SK-N-SH (cell line): ENCODE measurements at regions not wholly inside any gene's neighbourhood (a gene's known extent, or its start where the extent isn't known, plus 50 kb on each side); places are given as distances from the start of the nearest gene placed in this dataset.
"Not testable (repeated sequence)": the region's sequence is repeated elsewhere in the genome, so short reads cannot be mapped to it uniquely, and the experiment has no call there.

Source experiments
- CTCF ChIA-PET: fragments of 300-600, 350-600 bp; formaldehyde crosslinking; extraction: SDS; loops from one replicate; lab custom pipeline; 2021; lab: Yijun Ruan, JAX
- POLR2A ChIA-PET: fragments of 350-600 bp; sonication (Branson Sonifier 250); formaldehyde crosslinking; extraction: SDS; loops from one replicate; lab custom pipeline; 2020; ENCODE audit warnings: antibody characterized with exemption, inconsistent platforms; lab: Yijun Ruan, JAX
- DNase-seq: peaks from one replicate; pipeline ENCODE4 v3.0.0; 2012
- H2AFZ ChIP-seq: fragments of 200-600 bp; sonication (generic); 2 replicates; pipeline ENCODE4 v1.8.1; 2016; ENCODE audit warnings: antibody characterized with exemption, mild to moderate bottlenecking, low read depth
- H3F3A ChIP-seq: fragments of 200-600 bp; sonication (generic); replicated peaks from 2 replicates; pipeline ENCODE3; 2016; ENCODE audit warnings: antibody characterized with exemption, mild to moderate bottlenecking; ENCODE audit not compliant: insufficient read depth
- H3K27ac ChIP-seq, 2 experiments: fragments of 200-500 bp in 1 of 2; fragments of 200-600 bp in 1 of 2; sonication (Bioruptor generic) in 1 of 2; sonication (generic), shearing (Covaris generic) in 1 of 2; 2 replicates each; pipeline versions ENCODE4 v1.5.1 to v1.6.1; 2014 to 2016; ENCODE audit warnings: low read depth in 2 of 2, inconsistent platforms in 1 of 2, low read length in 1 of 2, mild to moderate bottlenecking in 1 of 2, mixed read lengths in 1 of 2
- H3K27me3 ChIP-seq: fragments of 200-600 bp; sonication (generic), shearing (Covaris generic); 2 replicates; pipeline ENCODE4 v1.6.1; 2016; ENCODE audit warnings: mixed run types; ENCODE audit not compliant: insufficient read depth
- H3K36me3 ChIP-seq, 2 experiments: fragments of 200-500 bp in 1 of 2; fragments of 200-600 bp in 1 of 2; sonication (Bioruptor generic) in 1 of 2; sonication (generic) in 1 of 2; replicated peaks in 1 of 2; 2 replicates each; pipeline versions ENCODE3 to v1.5.1; 2014 to 2016; ENCODE audit warnings: low read length in 1 of 2, mild to moderate bottlenecking in 1 of 2; ENCODE audit not compliant: insufficient read depth in 2 of 2, control insufficient read depth in 1 of 2
- H3K4me1 ChIP-seq, 2 experiments: fragments of 200-500 bp in 1 of 2; fragments of 200-600 bp in 1 of 2; sonication (Bioruptor generic) in 1 of 2; sonication (generic), shearing (Covaris generic) in 1 of 2; 2 replicates each; pipeline versions ENCODE4 v1.5.1 to v1.6.1; 2014 to 2016; ENCODE audit warnings: low read depth in 1 of 2, low read length in 1 of 2, mixed run types in 1 of 2; ENCODE audit not compliant: insufficient read depth in 2 of 2, control insufficient read depth in 1 of 2
- H3K4me2 ChIP-seq: fragments of 200-600 bp; sonication (generic), shearing (Covaris generic); 2 replicates; pipeline ENCODE4 v1.6.1; 2017; ENCODE audit warnings: mixed run types
- H3K4me3 ChIP-seq, 2 experiments: fragments of 200-500 bp in 1 of 2; fragments of 200-600 bp in 1 of 2; sonication (Bioruptor generic) in 1 of 2; sonication (generic), shearing (Covaris generic) in 1 of 2; 2 replicates each; pipeline versions ENCODE4 v1.5.1 to v1.8.1; 2014 to 2016; ENCODE audit warnings: low read depth in 2 of 2, inconsistent platforms in 1 of 2, low read length in 1 of 2, mild to moderate bottlenecking in 1 of 2, mixed read lengths in 1 of 2, moderate library complexity in 1 of 2
- H3K79me2 ChIP-seq: fragments of 200-600 bp; sonication (generic); 2 replicates; pipeline ENCODE4 v1.8.1; 2017; ENCODE audit warnings: mild to moderate bottlenecking; ENCODE audit not compliant: insufficient read depth
- H3K9ac ChIP-seq: fragments of 200-600 bp; sonication (generic); 2 replicates; pipeline ENCODE4 v1.6.1; 2017; ENCODE audit warnings: mixed run types
- H3K9me2 ChIP-seq: fragments of 200-600 bp; sonication (generic); 2 replicates; pipeline ENCODE4 v1.6.1; 2017; ENCODE audit warnings: mixed run types
- H3K9me3 ChIP-seq: fragments of 200-600 bp; sonication (generic); 2 replicates; pipeline ENCODE4 v1.6.1; 2017; ENCODE audit warnings: mixed run types, mild to moderate bottlenecking, moderate library complexity
- H4K20me1 ChIP-seq: fragments of 200-600 bp; sonication (generic); 2 replicates; pipeline ENCODE4 v1.6.1; 2017; ENCODE audit warnings: mild to moderate bottlenecking, mixed run types; ENCODE audit not compliant: insufficient read depth
- CHD2 ChIP-seq: fragments of 150-350 bp; IDR thresholded peaks from 2 replicates; pipeline ENCODE4 v1.6.1; 2018; ENCODE audit warnings: low read length; ENCODE audit not compliant: partially characterized antibody
- FOXJ3 ChIP-seq: sonication (generic); formaldehyde crosslinking; IDR thresholded peaks from 2 replicates; pipeline ENCODE4 v1.5.1; 2020; ENCODE audit warnings: mild to moderate bottlenecking, missing genetic modification reagents
- FOXM1 ChIP-seq: IDR thresholded peaks from 2 replicates; pipeline ENCODE4 v1.4.0; 2012; ENCODE audit warnings: low read depth, mild to moderate bottlenecking
- GABPA ChIP-seq: IDR thresholded peaks from 2 replicates; pipeline ENCODE4 v1.4.0; 2012; ENCODE audit warnings: low read depth, mild to moderate bottlenecking
- MXI1 ChIP-seq: IDR thresholded peaks from 2 replicates; pipeline ENCODE4 v1.6.1; 2012; ENCODE audit warnings: mild to moderate bottlenecking, low read depth, low read length, improper control_type of control experiment
- RAD21 ChIP-seq: IDR thresholded peaks from 2 replicates; pipeline ENCODE4 v1.6.1; 2012; ENCODE audit warnings: mild to moderate bottlenecking, low read length
- SIN3A ChIP-seq: IDR thresholded peaks from 2 replicates; pipeline ENCODE4 v1.6.1; 2012; ENCODE audit warnings: low read depth, mild to moderate bottlenecking, low read length, moderate library complexity, borderline replicate concordance
- WGBS: methylation state at CpG from one replicate; pipeline ENCODE4 v1.1.6; 2017; ENCODE audit warnings: low lambda C conversion rate; 5-methylcytosine and 5-hydroxymethylcytosine counted together
- TF ChIP-seq, protein P1 (sequence below): fragments of 150-350 bp; IDR thresholded peaks from 2 replicates; pipeline ENCODE4 v1.6.1; 2017; ENCODE audit warnings: antibody characterized with exemption, low read length, low read depth, borderline replicate concordance
- TF ChIP-seq, protein P2 (sequence below): IDR thresholded peaks from 2 replicates; pipeline ENCODE4 v1.6.1; 2012; ENCODE audit warnings: mild to moderate bottlenecking, low read depth, low read length, moderate library complexity

DNA sequence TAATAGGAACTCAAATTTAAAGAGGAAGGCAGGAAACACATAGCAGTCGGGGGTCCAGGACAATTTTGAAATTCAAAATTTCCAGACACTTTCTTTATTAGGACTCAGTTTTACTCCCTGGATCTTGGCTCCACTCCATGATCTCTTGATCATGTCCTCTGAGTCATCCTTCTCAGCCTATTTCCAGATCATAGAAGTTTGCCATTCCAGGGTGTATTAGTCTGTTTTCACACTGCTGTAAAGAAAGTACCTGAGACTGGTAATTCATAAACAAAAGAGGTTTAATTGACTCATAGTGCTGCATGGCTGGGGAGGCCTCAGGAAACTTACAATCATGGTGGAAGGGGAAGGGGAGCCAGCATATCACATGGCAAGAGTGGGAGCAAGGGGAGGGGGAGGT lies 564.7 kb upstream of the ACTRT1 start (continued):
- TF ChIP-seq, protein P1, sequence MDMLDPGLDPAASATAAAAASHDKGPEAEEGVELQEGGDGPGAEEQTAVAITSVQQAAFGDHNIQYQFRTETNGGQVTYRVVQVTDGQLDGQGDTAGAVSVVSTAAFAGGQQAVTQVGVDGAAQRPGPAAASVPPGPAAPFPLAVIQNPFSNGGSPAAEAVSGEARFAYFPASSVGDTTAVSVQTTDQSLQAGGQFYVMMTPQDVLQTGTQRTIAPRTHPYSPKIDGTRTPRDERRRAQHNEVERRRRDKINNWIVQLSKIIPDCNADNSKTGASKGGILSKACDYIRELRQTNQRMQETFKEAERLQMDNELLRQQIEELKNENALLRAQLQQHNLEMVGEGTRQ = no peak
- no peak for TF ChIP-seq SIN3A

DNA sequence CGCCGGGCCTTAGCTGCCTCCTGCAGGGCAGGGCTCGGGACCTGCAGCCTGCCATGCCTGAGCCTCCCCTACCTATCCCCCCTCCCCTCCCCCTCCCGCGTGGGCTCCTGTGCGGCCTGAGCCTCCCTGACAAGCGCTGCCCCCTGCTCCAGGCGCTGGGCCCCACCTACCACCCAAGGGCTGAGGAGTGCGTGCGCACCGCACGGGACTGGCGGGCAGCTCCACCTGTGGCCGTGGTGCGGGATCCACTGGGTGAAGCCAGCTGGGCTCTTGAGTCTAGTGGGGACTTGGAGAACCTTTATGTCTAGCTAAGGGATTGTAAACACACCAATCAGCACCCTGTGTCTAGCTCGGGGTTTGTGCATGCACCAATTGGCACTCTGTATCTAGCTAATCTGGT lies 554.6 kb upstream of the ACTRT1 start:
- H3K27me3 ChIP-seq, H2AFZ ChIP-seq, H3K4me1 ChIP-seq, CTCF ChIA-PET, H3F3A ChIP-seq, H3K79me2 ChIP-seq, H3K4me2 ChIP-seq, DNase-seq, H4K20me1 ChIP-seq, H3K4me3 ChIP-seq, H3K9me2 ChIP-seq, H3K9ac ChIP-seq, H3K9me3 ChIP-seq, POLR2A ChIA-PET, H3K27ac ChIP-seq, H3K36me3 ChIP-seq: not testable (repeated sequence)
- 43% methylated on average over 7 of the region's 16 CpGs for WGBS

DNA sequence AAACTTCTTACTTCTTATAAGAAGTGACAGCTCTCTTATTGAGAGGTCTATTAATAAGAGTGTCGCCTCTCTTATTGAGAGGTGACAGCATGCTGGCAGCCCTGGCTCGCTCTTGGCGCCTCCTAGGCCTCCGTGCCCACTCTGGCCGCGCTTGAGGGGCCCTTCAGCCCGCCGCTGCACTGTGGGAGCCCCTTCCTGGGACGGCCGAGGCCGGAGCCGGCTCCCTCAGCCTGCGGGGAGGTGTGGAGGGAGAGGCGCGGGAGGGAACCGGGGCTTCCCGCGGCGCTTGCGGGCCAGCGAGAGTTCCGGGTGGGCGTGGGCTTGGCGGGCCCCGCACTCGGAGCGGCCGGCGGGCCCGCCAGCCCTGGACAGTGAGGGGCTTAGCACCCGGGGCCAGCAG lies 554.2 kb upstream of the ACTRT1 start:
- H3K4me2 ChIP-seq, H3F3A ChIP-seq, H3K79me2 ChIP-seq, H3K4me1 ChIP-seq, H3K9me3 ChIP-seq, POLR2A ChIA-PET, H3K4me3 ChIP-seq, H3K9ac ChIP-seq, CTCF ChIA-PET, H4K20me1 ChIP-seq, H2AFZ ChIP-seq, DNase-seq, H3K9me2 ChIP-seq, H3K36me3 ChIP-seq, H3K27ac ChIP-seq, H3K27me3 ChIP-seq: not testable (repeated sequence)
- WGBS = 23% methylated on average over 7 of the region's 31 CpGs

DNA sequence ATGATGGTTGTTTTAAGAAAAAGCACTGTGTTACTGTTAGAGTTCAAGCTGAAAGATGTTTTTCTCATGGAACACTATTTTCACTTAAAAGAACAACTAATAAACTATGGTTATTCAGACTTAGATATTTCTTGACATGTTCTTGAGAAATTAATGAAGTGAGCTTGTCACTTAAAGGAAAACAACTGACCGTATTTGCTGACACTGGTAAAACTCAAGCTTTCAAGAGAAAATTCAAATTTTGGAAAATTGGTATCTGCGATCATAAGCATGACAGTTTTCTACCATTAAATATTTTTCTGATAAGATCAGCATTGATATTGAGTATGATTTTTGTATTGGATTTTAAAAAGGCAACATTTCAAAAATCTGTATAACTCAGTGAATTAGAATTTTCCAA lies 549.5 kb upstream of the ACTRT1 start:
- no peaks in the 10 kb centered on the region for H4K20me1 ChIP-seq
- 28% methylated on average over 2 of the region's 2 CpGs for WGBS
- H3K27me3 ChIP-seq = no peaks in the 10 kb centered on the region
- no peak overlapping the region for H3K4me3 ChIP-seq
- H3K4me1 ChIP-seq = no peaks in the 10 kb centered on the region
- H3F3A ChIP-seq = no peaks in the 10 kb centered on the region
- H3K27ac ChIP-seq = no peak overlapping the region
- CTCF ChIA-PET = no interaction called here
- H2AFZ ChIP-seq = no peak overlapping the region
- DNase-seq = no peak
- no peaks in the 10 kb centered on the region for H3K79me2 ChIP-seq
- H3K9me2 ChIP-seq = no peaks in the 10 kb centered on the region
- no peaks in the 10 kb centered on the region for H3K9me3 ChIP-seq
- TF ChIP-seq FOXJ3 (CRISPR knock-in tag) (no peak), CHD2 (no peak), MXI1 (no peak), FOXM1 (no peak), GABPA (no peak), RAD21 (no peak)
- TF ChIP-seq, protein P2, sequence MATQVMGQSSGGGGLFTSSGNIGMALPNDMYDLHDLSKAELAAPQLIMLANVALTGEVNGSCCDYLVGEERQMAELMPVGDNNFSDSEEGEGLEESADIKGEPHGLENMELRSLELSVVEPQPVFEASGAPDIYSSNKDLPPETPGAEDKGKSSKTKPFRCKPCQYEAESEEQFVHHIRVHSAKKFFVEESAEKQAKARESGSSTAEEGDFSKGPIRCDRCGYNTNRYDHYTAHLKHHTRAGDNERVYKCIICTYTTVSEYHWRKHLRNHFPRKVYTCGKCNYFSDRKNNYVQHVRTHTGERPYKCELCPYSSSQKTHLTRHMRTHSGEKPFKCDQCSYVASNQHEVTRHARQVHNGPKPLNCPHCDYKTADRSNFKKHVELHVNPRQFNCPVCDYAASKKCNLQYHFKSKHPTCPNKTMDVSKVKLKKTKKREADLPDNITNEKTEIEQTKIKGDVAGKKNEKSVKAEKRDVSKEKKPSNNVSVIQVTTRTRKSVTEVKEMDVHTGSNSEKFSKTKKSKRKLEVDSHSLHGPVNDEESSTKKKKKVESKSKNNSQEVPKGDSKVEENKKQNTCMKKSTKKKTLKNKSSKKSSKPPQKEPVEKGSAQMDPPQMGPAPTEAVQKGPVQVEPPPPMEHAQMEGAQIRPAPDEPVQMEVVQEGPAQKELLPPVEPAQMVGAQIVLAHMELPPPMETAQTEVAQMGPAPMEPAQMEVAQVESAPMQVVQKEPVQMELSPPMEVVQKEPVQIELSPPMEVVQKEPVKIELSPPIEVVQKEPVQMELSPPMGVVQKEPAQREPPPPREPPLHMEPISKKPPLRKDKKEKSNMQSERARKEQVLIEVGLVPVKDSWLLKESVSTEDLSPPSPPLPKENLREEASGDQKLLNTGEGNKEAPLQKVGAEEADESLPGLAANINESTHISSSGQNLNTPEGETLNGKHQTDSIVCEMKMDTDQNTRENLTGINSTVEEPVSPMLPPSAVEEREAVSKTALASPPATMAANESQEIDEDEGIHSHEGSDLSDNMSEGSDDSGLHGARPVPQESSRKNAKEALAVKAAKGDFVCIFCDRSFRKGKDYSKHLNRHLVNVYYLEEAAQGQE = no peak
- H3K36me3 ChIP-seq = no peaks in the 10 kb centered on the region
- POLR2A ChIA-PET = no interaction called here
- H3K4me2 ChIP-seq = no peak overlapping the region
- H3K9ac ChIP-seq = no peak overlapping the region
